NT2/D1 (cell line): ENCODE measurements at regions not wholly inside any gene's neighbourhood (a gene's known extent, or its start where the extent isn't known, plus 50 kb on each side); places are given as distances from the start of the nearest gene placed in this dataset.

Experiments
- SUZ12 ChIP-seq: IDR thresholded peaks from 2 replicates; pipeline ENCODE4 v1.6.1; 2011; ENCODE audit not compliant: insufficient read length, insufficient read depth; ENCODE audit errors: extremely low read depth
- YY1 ChIP-seq: IDR thresholded peaks from 2 replicates; pipeline ENCODE4 v1.6.1; 2011; ENCODE audit not compliant: insufficient read length, insufficient read depth
- ZNF274 ChIP-seq: IDR thresholded peaks from 2 replicates; pipeline ENCODE4 v1.6.1; 2011; ENCODE audit warnings: mild to moderate bottlenecking, low read depth, low read length

DNA sequence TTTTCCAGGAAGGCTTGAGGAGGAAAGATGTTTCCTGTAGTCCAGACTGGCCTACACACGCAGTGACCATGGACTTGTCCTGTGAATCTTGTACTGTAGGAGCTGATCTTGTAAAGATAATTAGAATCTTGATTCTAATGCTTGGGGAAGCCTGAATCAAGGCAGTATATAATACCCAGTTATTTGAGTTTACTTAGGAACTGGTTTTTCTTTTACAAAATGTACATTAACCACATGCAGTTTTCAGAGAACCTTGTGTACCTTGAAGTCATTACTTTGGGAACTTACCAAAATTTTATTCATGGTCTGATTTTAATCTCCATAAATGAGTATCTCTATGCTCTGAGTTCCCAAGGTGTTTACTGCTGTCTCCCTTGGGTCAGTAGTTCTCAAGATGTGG, 439.9 kb upstream of the AZI2 start:
- no peak for TF ChIP-seq YY1
- TF ChIP-seq ZNF274 = no peak
- no peak for TF ChIP-seq SUZ12
